Islet of Langerhans (tissue), 1 donor: ENCODE measurements at regions not wholly inside any gene's neighbourhood (a gene's known extent, or its start where the extent isn't known, plus 50 kb on each side); places are given as distances from the start of the nearest gene placed in this dataset.

ENCODE experiments used
- FAIRE-seq: peaks from one replicate; lab custom pipeline; 2011; peaks lifted over from hg19 to GRCh38; lab: Jason Lieb, UNC

DNA sequence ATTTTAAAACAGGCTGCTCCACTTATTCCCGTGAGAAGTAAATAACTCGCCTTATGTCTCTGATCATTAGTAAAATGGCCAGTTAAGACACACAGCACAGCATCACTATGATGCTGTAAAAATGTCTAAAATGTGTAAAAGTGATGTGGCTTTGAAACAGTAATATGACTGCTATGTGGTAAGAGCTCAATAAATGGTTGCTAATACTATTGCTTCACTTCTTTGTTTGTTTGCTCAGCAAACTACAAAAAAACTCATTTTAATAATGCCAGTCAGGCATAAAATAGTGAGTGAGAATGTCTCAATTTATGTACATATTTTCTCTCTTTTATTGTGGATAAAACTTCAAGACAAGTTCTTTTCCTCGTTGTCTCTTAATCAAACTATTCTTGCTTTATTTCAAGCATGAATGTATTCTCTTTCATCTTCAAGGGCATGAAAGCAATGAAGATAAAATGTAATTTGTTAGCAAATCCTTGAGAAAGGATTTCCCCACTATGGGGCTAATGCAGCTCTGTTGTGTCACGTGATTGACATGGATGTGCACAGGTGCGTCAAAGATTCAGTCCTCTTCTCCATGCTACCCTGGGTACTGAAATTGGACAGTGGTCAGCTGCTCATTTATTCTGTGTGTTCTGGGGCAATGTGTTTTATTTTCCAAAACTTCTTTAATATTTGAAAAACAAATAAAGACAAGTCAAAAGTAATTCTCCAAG, 387.2 kb downstream of the TRIB2 start:
- FAIRE-seq, result no peak

DNA sequence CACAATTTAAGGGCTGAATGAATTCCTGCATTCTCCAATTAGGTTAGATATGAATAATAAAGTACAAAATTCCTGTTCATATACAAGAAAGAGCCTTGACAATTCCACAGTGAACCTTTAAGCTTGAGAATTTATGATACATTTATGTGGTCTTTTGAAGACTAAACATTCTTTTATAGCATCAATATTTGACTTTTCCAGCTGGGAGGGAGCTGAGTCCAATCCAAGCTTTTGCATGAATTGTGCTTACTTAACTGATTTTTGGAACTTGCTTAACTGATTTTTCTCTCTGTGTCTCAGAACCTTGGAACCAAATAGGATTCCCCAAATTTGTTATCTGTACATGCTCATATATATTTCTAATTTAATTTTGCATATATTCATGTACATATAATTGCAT, 388.0 kb downstream of the TRIB2 start:
- no peak for FAIRE-seq

DNA sequence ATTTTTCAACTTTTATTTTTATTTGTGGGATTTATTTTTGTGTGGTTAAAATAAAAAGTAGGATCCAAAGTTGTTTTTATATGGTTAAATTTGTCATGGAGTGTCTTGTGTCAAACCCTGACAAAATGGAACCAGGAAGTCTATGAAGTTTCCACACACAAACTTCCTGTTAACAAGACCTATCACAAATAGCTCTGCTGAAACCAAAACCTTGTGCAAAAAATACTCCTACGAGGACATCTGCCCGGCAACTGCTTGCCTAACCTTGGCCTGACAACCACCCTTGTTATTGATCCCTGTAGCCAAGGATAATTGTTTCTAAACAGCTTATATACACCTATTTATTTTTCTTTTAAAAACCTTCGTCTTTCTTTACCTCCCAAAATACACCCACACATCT, 389.6 kb downstream of the TRIB2 start:
- FAIRE-seq, result no peak

DNA sequence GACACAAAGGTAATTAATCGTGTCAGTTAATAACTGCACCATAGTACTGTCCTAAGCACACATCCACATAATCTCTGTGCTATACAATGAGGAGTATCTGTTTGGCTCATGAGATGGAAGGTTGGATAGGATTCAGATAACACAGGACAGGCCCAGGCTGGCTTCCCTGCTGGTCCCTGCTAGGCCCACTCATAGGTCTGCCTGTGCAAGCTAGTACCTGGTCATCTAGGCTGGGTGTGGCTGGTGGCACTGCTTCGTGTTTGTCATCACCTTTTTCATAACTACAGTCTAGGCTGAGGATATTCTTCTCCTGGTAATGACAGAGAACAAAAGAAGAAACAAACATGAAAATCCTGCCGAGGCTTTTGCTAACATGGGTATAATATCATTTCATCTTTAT, 392.8 kb downstream of the TRIB2 start:
- no peak for FAIRE-seq

DNA sequence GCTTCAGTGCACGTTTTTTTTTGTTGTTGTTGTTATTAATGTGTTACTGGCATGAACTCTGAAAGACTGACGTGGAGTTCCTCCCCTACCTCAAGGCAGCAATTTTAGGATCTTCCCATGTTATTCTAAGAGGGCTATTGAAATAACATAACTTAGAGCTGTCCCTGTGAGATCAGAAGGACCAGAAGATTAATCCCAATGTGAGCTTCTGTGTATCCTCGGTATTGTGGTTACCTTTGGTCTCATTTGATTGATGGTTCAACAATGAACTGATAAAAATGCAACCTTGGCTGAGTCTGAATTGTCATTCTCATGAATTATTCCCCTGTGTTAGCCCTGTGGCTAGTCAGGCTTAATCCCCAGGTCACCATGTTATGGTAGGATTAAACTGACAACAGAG, 394.1 kb downstream of the TRIB2 start:
- FAIRE-seq, result no peak

DNA sequence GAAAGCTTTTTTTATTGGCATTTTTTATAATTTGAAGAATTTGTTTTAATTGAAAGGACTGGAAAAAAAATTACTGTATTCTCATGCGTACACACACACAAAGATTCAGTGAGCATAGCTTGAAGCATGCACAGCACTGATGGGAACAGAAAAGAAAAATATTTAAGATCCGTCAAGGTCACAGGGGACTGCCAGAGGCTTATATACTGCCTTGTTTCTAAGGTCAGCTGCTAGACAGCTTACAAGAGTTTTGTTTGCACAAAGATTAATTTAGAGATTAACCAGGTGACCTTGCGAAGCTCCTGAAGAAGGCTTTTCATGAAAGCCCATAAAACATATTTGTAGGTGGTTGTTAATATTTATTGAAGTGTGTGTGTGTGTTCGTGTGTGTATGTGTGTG, 396.3 kb downstream of the TRIB2 start:
- FAIRE-seq, result no peak

DNA sequence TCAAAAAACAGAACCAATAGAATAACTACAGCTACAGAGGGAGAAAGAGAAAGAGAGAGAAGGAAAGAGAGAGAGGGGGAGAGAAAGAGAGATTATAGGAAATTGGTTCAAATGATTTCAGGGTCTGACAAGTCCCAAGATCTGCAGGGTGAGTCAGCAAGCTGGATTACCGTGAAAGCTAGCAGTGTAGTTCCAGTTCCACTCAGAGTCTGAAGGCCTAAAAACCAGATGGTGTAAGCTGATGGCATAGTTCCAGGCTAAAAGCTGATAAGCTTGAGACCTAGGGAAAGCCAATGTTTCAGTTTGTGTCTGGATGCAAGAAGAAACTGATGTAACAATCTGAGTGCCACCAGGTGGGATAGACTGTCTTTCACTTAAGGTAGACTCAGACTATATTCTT, 397.7 kb downstream of the TRIB2 start:
- no peak for FAIRE-seq

DNA sequence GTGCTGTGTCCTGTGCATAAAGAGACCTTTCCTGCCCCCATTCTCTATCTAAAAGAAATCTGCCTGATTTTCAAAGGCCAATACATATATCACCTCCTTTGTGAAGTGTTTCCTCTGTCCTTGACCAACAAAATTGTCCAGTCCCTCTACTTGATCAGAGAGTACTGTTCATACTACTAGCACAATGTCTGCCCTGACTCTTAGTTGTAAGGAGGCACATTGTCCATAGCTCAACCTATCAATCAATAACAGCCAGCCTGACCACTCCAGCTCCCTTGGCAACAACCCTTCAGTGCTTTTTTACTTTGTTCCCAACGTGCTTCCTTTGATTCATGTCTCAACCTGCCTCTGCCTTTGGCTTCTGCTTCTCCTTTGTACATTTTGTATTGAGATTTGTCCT, 398.9 kb downstream of the TRIB2 start:
- no peak for FAIRE-seq

DNA sequence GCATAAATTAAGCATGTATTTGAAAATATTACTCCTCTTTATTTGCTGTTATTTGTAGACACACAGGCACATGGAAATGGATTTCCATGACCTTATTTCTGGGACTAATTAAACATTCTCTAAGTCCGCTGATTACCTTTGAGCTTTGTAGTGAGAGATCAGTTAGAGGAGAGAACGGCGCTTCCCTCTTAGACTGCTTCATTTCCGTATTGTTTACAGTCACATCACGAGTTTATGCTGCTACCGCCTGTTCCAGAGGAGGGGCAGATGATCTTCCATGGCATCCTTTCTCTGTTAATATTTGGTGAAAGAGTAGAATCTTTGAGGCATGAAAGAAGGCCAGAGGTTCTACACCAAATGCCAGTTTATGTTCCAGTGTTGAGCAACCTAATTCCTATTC, 404.4 kb downstream of the TRIB2 start:
- no peak for FAIRE-seq

DNA sequence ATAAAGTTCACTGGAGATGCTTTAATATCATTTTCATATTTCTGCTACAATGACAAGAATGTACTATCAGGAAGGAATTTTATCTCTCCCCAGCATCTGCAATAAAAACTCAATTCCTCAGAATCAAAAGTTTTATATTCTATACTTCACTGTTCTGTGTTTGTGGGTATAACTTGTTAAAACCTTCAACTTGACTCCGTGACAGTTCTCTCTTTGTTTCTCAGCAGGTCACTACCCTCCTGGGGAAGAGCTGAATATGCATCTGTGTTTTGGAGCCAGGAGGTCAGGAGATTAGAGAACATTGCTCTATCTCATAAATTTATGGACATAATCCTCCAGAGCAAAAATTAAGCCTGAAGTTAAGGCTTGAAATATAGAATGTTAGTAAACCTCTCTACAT, 411.4 kb downstream of the TRIB2 start:
- no peak for FAIRE-seq

DNA sequence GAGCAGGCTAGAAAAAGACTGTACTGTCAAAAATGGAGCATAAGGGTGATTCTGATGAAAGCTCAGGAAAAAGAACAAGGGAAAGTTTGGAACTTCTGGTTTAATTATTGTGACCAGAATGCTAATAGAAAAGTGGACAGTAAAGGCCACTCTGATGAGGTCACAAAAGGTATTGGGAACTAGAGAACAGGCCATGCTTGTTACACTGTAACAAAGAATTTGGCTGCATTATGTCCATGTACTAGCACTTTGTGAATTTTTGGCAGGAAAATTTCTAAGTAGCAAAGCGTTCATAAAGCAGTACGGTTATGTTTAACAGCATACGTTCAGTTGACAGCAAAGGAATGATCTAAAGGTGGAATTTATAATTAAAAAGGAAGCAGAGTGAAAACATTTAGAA, 418.6 kb downstream of the TRIB2 start:
- no peak for FAIRE-seq

DNA sequence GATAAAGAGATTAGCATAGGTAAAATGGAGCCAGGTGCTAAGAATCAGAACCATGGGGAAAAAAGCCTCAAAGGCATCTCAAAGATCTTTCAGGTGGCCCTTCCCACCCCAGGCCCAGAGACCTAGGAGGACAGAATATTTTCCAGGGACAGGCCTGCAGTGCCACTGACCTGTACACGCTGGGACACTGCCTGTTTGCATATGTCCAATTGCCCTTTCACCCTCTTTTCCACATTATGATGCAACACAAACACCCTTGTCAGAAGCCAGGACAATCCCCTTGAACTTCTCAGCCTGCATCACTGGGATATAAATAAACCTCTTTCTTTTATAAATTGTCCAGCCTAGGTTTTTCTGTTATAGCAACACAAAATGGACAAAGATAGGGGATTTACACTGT, 419.1 kb downstream of the TRIB2 start:
- no peak for FAIRE-seq

DNA sequence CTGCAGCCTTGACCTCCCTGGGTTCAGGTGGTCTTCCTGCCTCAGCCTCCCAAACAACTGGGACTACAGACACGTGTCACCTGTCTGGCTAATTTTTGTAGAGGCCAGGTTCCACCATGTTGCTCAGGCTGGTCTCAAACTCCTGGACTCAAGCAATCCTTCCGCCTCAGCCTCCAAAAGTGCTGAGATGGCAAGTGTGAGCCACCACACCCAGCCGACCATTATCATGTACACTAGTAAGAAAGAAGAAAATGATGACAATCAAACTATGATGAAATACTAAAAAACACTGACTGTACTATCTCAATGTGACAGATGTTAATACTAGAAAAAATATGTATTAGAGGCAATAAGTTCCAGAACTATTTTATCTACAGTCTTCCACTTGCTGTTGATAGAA, 420.9 kb downstream of the TRIB2 start:
- FAIRE-seq, result no peak

DNA sequence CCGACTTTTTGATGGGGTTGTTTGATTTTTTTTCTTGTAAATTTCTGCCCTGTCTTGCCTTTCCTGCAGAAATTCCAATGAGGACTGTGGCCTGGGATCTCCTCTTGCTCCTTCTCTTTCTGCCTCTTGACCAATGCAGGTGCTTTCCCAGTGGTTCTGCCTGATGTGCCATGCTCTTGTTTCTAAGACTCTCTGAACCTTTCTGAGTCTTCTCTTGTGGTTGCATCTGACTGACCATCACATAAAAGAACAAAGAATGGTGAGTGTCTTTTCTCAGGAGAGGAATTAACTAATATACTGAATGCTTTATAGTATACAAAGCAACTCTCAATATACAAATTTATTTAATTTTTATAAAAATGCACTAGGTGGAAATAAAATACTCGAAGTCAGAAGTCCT, 424.6 kb downstream of the TRIB2 start:
- FAIRE-seq, result no peak

DNA sequence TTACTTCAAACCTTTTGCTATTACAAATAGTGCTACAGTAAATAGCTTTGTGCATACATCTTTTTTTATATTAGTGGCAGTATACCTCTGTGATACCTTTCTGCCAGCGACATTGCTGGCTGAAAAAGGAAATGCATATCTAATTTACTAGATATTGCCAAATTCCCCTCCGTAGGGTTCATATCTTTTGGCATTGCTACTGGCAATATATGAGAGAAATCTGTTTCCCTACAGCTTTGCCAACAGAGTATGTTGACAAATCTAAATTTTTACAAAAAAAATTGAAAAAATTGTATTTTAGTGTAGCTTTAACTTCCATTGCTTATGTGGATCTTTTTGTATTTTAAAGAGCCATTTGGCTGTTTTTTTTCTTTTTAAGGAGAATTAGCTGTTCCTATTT, 426.7 kb downstream of the TRIB2 start:
- no peak for FAIRE-seq

DNA sequence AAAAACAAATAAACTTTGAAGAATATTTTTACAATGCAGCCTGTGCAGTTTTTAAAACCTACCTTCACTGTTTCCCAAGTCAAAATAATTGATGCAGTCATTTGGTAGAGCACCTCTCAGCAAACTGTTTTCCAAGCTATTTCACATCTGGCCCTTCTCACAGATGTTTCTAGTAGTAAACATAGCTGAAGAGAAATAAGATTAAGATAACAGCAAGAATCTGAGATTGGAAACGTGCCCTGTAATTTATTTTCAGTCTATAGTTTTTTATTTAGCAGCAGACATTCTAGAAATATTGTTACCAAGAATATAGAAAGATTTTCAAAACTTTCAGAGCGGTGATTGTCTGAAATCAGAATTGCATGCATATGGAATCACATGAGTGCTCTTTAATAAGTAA, 440.2 kb downstream of the TRIB2 start:
- FAIRE-seq, result no peak

DNA sequence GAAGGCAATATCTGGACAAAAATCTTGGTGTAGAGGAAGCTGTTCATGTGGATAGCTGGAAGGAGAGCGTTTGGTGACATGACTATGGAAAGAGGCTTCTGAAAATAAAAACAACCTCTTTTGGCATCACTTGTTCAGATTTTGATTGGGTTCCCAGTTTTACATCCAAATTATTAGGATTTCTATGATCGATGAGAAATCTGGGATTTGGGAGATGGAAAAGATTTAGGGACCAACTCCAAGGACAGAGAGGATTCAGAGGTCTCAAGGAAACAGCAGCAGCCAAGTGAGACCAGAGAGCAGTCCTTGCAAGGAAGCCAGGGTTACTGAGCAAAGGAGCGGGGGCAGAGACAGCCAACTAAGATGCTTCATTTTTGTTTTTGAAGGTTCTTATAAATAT, 441.7 kb downstream of the TRIB2 start:
- FAIRE-seq, result no peak

DNA sequence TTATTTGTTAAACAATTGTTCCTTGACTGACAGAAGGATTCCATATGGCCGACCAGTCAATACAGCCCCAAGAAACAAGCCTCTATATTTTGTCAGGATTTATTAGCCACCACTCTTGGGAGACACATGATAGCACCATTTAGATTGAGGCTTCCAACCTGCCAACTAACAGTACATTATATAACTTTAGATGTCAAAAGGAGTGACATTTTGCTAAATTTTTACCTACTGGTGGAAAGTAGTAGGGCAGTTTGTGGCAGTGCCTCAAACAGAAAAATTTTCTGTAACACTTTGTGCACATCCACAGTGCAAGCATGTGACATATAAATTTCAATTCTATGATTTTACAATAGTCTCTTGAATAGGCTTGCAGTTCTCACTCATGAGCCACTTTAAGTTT, 464.0 kb downstream of the TRIB2 start:
- FAIRE-seq, result no peak

DNA sequence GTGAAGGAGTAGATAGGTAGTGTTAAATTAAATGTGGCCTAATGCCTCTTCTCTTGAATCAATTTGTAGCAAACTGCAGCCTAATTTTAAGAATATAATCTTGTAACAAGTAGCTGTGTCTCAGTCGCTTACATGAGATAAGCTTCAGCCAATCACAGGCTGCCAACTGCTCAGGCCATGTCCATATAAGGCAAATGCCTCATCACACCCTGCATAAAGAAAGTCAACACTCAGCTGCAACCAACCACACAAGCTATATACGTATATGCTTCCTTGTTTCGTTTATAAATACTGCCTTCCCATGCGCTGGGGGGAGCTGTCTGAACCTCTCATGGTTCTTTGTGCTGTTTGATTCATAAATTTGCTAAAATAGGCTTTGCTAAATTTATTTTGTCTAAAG, 476.3 kb downstream of the TRIB2 start:
- no peak for FAIRE-seq

DNA sequence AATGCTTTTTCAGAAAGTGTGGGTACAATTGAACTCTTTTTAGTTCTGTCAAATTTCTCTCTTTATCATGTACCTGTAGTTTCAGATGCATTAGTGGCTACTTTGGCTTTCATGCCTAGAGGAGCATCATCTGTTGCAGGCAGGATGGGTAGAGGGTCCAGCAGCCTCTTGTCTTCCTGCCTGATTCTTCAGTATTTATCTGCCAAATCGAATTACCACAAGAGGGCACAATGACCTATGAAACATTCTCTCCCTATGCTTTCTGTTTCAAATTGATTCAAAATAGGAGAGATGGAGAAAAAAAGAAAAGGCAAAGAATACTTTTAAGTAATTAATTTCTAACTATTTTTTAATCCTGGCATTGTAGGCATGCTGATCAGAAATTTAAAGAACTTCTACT, 477.2 kb downstream of the TRIB2 start:
- FAIRE-seq, result peak; percentile 96

DNA sequence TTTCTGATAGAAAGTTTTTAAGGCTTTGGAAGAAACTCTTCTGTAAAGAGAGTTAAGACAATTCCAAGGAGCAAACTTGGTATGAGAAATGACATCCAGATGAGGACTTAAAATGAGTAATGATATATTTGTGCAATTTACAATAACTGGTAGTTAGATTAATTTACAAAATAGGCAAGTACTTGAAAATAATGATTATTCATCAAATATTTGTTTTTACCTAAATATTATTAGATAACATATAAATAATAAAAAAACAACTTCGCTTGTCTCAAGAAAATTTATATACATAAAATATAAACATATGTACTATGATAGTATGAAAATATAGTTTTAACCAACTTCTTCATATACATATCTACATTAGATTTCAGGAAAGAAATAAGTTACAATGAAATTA, 478.5 kb downstream of the TRIB2 start:
- no peak for FAIRE-seq

DNA sequence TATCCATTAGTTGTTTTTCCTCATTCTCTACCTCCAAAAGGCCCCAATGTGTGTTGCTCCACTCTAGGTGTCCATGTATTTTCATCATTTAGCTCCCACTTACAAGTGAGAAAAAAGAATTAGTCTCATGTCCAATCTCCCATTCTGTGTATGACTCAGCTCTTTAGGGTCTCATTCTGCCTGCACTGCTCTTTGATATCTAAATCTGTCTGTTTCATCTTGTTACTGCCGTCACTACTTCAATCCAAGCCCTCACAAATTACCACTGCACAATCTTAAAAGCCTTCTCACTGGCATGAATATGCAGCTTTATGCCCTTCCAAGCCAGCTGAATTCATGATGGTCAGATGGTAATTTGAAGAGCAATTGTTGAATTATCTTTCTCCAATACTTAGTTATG, 480.5 kb downstream of the TRIB2 start:
- no peak for FAIRE-seq

DNA sequence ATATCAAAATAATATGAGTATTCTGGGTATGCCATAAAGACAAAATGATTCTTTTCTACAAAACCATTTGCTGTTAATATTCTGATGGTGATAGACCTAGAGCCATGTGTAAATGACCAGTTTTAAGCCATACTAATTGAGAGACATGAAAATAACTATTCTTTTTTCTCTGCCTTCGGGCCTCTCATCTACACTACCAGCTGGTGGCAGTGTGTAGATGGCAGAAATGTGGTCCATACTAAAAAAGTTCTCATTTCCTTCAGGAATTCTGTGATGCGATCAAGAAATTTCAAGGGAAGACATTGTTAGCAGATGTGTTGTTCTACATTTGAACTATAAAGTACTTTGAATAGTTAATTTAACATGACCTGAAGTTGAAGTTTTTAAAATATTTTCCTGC, 485.2 kb downstream of the TRIB2 start:
- FAIRE-seq, result no peak

DNA sequence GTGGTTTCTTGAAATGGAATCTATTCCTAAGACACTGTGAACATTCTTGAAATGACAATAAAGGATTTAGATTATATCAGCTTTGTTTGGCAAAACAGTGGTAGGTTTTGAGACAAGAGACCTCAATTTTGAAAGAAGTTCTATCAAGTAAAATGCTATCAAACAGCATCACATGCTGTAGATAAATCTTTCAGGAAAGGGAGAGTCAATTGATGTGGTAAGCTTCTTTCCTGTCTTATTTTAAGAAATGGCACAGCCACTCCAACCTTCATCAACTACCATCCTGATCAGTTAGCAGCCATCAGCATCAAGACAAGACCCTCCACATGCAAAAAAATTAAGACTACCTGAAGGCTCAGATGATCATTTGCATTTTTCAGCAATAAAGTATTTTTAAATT, 495.4 kb downstream of the TRIB2 start:
- FAIRE-seq, result no peak

DNA sequence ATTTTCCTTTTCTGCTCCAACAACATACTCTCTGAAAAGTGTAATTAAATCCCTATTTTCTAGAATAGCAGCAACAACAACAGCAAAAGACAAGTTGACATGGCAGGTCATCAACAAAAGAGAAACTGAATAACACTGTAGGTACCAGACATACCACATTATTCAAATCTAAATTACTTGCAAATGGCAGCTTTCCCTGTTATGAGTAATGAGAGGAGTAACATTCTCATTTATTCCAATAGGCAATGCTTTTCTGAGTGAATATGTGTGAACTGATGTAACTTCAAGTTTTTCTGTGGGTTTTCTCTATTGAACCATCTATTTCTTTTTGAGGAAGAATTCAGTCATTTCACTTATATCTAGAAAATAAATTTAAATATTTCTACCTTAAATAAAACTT, 501.5 kb downstream of the TRIB2 start:
- no peak for FAIRE-seq
